ENCODE measurements at regions not wholly inside any gene's neighbourhood (a gene's known extent, or its start where the extent isn't known, plus 50 kb on each side); places are given as distances from the start of the nearest gene placed in this dataset.

DNA sequence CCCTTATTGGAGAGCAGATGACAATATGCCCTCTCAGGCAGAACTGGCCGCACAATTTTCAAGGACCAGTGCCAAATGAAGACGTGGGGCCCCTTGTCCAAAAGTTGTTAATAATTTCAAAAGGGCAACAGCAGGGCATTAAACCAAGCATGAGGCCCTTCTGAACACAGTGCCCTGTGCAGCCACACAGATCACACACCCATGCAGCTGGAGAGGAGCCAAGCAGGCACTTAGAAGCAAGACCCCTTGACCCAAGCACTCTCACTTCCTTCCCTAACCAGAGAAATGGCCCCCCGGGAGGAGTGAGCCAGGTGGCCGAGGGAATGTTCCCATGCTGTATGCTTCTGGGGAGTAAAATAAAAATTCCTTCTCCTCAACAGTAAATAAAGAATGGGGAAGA, 114.0 kb upstream of the TMPO start:
- H3K4me3 ChIP-seq (ENCODE audit: control insufficient read depth, low read depth, low read length) = no peak overlapping the region
- DNase-seq (ENCODE audit: low read depth) = no peak
- TF ChIP-seq, protein P1, sequence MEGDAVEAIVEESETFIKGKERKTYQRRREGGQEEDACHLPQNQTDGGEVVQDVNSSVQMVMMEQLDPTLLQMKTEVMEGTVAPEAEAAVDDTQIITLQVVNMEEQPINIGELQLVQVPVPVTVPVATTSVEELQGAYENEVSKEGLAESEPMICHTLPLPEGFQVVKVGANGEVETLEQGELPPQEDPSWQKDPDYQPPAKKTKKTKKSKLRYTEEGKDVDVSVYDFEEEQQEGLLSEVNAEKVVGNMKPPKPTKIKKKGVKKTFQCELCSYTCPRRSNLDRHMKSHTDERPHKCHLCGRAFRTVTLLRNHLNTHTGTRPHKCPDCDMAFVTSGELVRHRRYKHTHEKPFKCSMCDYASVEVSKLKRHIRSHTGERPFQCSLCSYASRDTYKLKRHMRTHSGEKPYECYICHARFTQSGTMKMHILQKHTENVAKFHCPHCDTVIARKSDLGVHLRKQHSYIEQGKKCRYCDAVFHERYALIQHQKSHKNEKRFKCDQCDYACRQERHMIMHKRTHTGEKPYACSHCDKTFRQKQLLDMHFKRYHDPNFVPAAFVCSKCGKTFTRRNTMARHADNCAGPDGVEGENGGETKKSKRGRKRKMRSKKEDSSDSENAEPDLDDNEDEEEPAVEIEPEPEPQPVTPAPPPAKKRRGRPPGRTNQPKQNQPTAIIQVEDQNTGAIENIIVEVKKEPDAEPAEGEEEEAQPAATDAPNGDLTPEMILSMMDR (IDR thresholded peaks at IDR 0.05; ENCODE audit: control insufficient read depth, insufficient read depth, low read depth, low read length, missing control alignments) = no peak

DNA sequence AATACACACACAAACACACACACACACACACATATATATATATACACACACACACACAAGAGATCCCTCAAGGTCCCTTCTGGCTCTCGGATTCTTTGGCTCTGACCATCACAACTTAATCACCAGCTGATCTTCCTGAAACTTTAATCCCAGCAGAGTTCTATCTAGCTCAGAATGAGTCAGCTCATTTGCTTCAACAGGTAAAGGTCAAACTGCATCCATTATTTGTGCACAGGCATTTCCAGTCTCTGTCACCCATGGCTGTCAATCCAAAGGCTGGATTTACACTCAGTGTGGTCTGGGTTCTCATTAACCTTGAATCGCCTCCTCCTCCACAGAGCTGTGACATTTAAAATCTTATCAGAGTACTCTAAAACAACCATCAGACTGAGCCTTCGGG, 113.3 kb upstream of the TMPO start:
- no peak overlapping the region for H3K4me3 ChIP-seq (ENCODE audit: control insufficient read depth, low read depth, low read length)
- no peak for DNase-seq (ENCODE audit: low read depth)
- TF ChIP-seq, protein P1 (IDR thresholded peaks at IDR 0.05; ENCODE audit: control insufficient read depth, insufficient read depth, low read depth, low read length, missing control alignments) = no peak

DNA sequence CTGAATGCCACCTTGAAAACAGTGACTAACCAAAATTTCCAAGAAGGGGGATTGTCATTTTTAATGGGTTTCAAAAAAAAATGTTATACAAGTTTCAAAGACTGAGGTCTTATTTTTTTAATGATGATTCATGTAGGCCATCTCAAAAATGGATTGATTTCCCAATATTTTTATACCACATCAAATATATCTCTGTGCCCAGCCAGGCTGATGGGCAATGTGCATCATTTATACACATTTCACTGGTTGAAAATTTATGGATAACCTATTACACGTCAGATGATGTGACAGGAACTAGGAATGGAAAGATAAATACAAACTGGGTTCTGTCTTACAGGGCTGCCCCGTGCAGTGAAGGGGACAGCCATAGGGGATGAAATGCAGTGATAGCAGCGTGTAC, 112.7 kb upstream of the TMPO start:
- TF ChIP-seq, protein P1 (IDR thresholded peaks at IDR 0.05; ENCODE audit: control insufficient read depth, insufficient read depth, low read depth, low read length, missing control alignments) = no peak
- no peak overlapping the region for H3K4me3 ChIP-seq (ENCODE audit: control insufficient read depth, low read depth, low read length)
- no peak for DNase-seq (ENCODE audit: low read depth)

DNA sequence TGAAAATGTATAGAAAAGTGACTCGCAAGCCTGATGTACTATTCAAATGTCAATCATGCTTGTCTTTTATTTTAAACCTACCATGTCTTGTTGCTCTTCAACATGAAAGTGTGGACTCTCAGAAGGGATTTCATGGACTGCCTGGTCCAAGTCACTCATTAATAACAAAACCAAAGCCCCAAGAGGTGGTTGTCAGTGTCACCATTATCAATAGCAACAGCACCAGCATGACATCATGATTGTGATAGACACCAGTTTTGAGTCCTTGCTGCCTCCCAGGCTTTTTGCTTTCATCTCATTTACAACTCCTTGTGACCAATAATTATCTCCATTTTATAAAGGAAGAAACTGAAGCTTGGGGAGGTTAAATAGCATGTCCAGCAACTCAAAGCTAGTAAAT, 112.0 kb upstream of the TMPO start:
- TF ChIP-seq, protein P1 (IDR thresholded peaks at IDR 0.05; ENCODE audit: control insufficient read depth, insufficient read depth, low read depth, low read length, missing control alignments) = no peak
- no peak for DNase-seq (ENCODE audit: low read depth)
- no peak overlapping the region for H3K4me3 ChIP-seq (ENCODE audit: control insufficient read depth, low read depth, low read length)

DNA sequence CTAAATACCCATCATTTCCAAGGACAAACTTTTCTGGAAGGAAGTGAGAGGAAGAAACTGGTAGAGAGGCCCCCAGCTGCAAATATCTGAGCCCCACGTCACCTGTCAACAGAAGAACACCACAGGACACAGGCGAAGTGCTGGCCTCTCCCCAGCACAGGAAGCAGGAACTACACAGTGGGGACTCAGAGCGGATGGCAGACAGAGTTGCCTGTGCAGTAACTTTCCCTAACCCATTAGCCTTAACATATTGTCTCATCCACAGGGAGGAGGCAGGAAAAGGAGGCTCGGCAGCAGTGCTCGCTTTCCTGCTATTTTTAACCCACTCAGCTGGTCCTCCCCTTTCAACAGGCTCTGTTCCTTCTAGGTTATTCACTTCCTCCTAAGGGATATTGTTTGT, 111.5 kb upstream of the TMPO start:
- H3K4me3 ChIP-seq (ENCODE audit: control insufficient read depth, low read depth, low read length) = no peak overlapping the region
- TF ChIP-seq, protein P1 (IDR thresholded peaks at IDR 0.05; ENCODE audit: control insufficient read depth, insufficient read depth, low read depth, low read length, missing control alignments) = no peak
- no peak for DNase-seq (ENCODE audit: low read depth)

DNA sequence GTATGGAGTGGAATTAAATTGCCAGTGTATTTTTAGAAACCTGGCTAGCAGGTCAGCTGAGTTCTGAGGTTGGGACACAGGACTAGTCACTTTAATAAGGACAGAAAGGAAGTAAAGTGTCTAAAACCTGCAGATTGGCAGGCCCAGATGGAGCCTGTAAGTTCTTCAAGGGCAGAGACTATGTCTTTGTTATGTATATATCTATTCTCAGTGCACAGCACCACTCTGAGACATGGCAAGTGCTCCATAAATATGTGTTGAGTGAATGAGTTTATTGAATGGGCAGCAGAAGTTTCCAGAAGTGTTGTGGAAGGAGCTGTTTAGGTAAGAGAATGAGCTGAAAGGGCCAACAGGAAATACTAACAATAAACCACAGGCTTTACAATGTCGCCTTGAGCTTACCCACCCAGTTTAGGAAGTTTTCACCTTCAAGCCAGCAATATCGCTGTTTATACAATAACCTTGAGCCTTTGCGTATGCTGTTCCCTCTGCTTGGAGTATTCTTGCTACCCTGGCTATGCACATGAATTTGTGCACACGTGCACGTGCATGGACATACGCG, 109.5 kb upstream of the TMPO start:
- DNase-seq (ENCODE audit: low read depth) = no peak
- no peak overlapping the region for H3K4me3 ChIP-seq (ENCODE audit: control insufficient read depth, low read depth, low read length)
- TF ChIP-seq, protein P1 (IDR thresholded peaks at IDR 0.05; ENCODE audit: control insufficient read depth, insufficient read depth, low read depth, low read length, missing control alignments) = no peak

DNA sequence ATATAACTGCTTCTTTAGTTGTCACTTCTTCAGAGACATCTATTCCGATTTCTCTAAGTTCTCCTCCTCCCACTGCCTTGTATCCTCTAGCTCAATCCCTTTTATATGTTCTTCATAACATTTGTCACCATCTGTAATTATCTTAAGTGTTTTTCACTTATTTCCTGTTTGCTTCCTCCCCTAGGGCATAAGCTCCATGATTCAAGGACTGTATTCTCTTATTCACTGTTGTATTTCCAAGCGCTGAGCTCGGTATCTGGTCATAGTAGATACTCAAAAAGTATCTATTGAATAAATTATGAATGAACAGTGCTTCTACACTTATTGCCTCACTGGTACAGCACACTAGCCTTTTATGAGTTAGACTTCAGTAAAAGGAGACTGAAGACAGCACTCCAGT, 109.0 kb upstream of the TMPO start:
- TF ChIP-seq, protein P1 (IDR thresholded peaks at IDR 0.05; ENCODE audit: control insufficient read depth, insufficient read depth, low read depth, low read length, missing control alignments) = no peak
- no peak for DNase-seq (ENCODE audit: low read depth)
- H3K4me3 ChIP-seq (ENCODE audit: control insufficient read depth, low read depth, low read length) = no peak overlapping the region
